ENCODE measurements at regions not wholly inside any gene's neighbourhood (a gene's known extent, or its start where the extent isn't known, plus 50 kb on each side); places are given as distances from the start of the nearest gene placed in this dataset.

GRCh38 chr11:103625624-103625965 is 410.8 kb upstream of the DDI1 start:
- Histone ChIP-seq H4K20me1 (ENCODE audit: control insufficient read depth, extremely low read depth, insufficient read depth, low read length) (no peaks in the 10 kb centered on the region), H3K4me2 (ENCODE audit: extremely low read depth, insufficient read depth, low read length) (no peak overlapping the region), H3K79me2 (ENCODE audit: control insufficient read depth, insufficient read depth, low read length) (no peaks in the 10 kb centered on the region), H3K4me1 (ENCODE audit: control insufficient read depth, extremely low read depth, insufficient read depth, low read length) (peaks cover 10% of the 10 kb centered on the region), H3K36me3 (ENCODE audit: control insufficient read depth, insufficient read depth, low read length) (no peaks in the 10 kb centered on the region), H3K27ac (ENCODE audit: insufficient read depth, low read length) (peak overlapping the region; percentile 87), H2AFZ (ENCODE audit: low read length) (no peak overlapping the region), H3K27me3 (ENCODE audit: control insufficient read depth, insufficient read depth, low read length) (no peaks in the 10 kb centered on the region), H3K9me3 (ENCODE audit: control insufficient read depth, insufficient read depth, low read depth, low read length) (no peaks in the 10 kb centered on the region), H3K9ac (ENCODE audit: insufficient read depth, low read length) (no peak overlapping the region), H3K4me3 (replicated peaks in 1 of 4; ENCODE audit: control extremely low read depth in 1 of 4, insufficient read depth in 1 of 4, low read depth in 3 of 4, low read length in 4 of 4) (no peak overlapping the region)
- DNase-seq (ENCODE audit: low read depth in 2 of 2): no peak
- TF ChIP-seq, protein P1, sequence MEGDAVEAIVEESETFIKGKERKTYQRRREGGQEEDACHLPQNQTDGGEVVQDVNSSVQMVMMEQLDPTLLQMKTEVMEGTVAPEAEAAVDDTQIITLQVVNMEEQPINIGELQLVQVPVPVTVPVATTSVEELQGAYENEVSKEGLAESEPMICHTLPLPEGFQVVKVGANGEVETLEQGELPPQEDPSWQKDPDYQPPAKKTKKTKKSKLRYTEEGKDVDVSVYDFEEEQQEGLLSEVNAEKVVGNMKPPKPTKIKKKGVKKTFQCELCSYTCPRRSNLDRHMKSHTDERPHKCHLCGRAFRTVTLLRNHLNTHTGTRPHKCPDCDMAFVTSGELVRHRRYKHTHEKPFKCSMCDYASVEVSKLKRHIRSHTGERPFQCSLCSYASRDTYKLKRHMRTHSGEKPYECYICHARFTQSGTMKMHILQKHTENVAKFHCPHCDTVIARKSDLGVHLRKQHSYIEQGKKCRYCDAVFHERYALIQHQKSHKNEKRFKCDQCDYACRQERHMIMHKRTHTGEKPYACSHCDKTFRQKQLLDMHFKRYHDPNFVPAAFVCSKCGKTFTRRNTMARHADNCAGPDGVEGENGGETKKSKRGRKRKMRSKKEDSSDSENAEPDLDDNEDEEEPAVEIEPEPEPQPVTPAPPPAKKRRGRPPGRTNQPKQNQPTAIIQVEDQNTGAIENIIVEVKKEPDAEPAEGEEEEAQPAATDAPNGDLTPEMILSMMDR (conservative IDR thresholded peaks at IDR 0.05 in 1 of 2, IDR thresholded peaks at IDR 0.05 in 1 of 2; ENCODE audit: low read depth in 1 of 2, low read length in 2 of 2): no peak
- TF ChIP-seq EZH2 (IDR thresholded peaks at IDR 0.05; ENCODE audit: low read length, missing control alignments): no peak

GRCh38 chr11:103628121-103628520 is 408.3 kb upstream of the DDI1 start:
- H3K36me3 ChIP-seq (ENCODE audit: control insufficient read depth, insufficient read depth, low read length): no peaks in the 10 kb centered on the region
- TF ChIP-seq EZH2 (IDR thresholded peaks at IDR 0.05; ENCODE audit: low read length, missing control alignments): no peak
- TF ChIP-seq, protein P1 (conservative IDR thresholded peaks at IDR 0.05 in 1 of 2, IDR thresholded peaks at IDR 0.05 in 1 of 2; ENCODE audit: low read depth in 1 of 2, low read length in 2 of 2): no peak
- no peaks in the 10 kb centered on the region for H3K27me3 ChIP-seq (ENCODE audit: control insufficient read depth, insufficient read depth, low read length)
- H2AFZ ChIP-seq (ENCODE audit: low read length): no peak overlapping the region
- no peak overlapping the region for H3K9ac ChIP-seq (ENCODE audit: insufficient read depth, low read length)
- DNase-seq (ENCODE audit: low read depth in 2 of 2): no peak
- no peaks in the 10 kb centered on the region for H3K79me2 ChIP-seq (ENCODE audit: control insufficient read depth, insufficient read depth, low read length)
- H3K9me3 ChIP-seq (ENCODE audit: control insufficient read depth, insufficient read depth, low read depth, low read length): no peaks in the 10 kb centered on the region
- no peak overlapping the region for H3K27ac ChIP-seq (ENCODE audit: insufficient read depth, low read length)
- H3K4me1 ChIP-seq (ENCODE audit: control insufficient read depth, extremely low read depth, insufficient read depth, low read length): peaks cover 10% of the 10 kb centered on the region
- H3K4me2 ChIP-seq (ENCODE audit: extremely low read depth, insufficient read depth, low read length): no peak overlapping the region
- H3K4me3 ChIP-seq (replicated peaks in 1 of 4; ENCODE audit: control extremely low read depth in 1 of 4, insufficient read depth in 1 of 4, low read depth in 3 of 4, low read length in 4 of 4): no peak overlapping the region
- no peaks in the 10 kb centered on the region for H4K20me1 ChIP-seq (ENCODE audit: control insufficient read depth, extremely low read depth, insufficient read depth, low read length)

- Histone ChIP-seq H3K4me1 (ENCODE audit: control insufficient read depth, extremely low read depth, insufficient read depth, low read length) (peaks cover 4% of the 10 kb centered on the region), H3K36me3 (ENCODE audit: control insufficient read depth, insufficient read depth, low read length) (no peaks in the 10 kb centered on the region), H3K27ac (ENCODE audit: insufficient read depth, low read length) (no peak overlapping the region), H3K4me2 (ENCODE audit: extremely low read depth, insufficient read depth, low read length) (no peak overlapping the region), H3K4me3 (replicated peaks in 1 of 4; ENCODE audit: control extremely low read depth in 1 of 4, insufficient read depth in 1 of 4, low read depth in 3 of 4, low read length in 4 of 4) (no peak overlapping the region), H3K9ac (ENCODE audit: insufficient read depth, low read length) (no peak overlapping the region), H3K27me3 (ENCODE audit: control insufficient read depth, insufficient read depth, low read length) (no peaks in the 10 kb centered on the region), H3K79me2 (ENCODE audit: control insufficient read depth, insufficient read depth, low read length) (no peaks in the 10 kb centered on the region), H3K9me3 (ENCODE audit: control insufficient read depth, insufficient read depth, low read depth, low read length) (no peaks in the 10 kb centered on the region), H4K20me1 (ENCODE audit: control insufficient read depth, extremely low read depth, insufficient read depth, low read length) (no peaks in the 10 kb centered on the region), H2AFZ (ENCODE audit: low read length) (no peak overlapping the region)
- no peak for TF ChIP-seq EZH2 (IDR thresholded peaks at IDR 0.05; ENCODE audit: low read length, missing control alignments)
- TF ChIP-seq, protein P1 (conservative IDR thresholded peaks at IDR 0.05 in 1 of 2, IDR thresholded peaks at IDR 0.05 in 1 of 2; ENCODE audit: low read depth in 1 of 2, low read length in 2 of 2): no peak
- peak in 1 of 2 donors; percentile 56 for DNase-seq (ENCODE audit: low read depth in 2 of 2)
Measured at GRCh38 chr11:103631841-103632240, 404.6 kb upstream of the DDI1 start.
